K562 (cell line): ENCODE measurements at regions not wholly inside any gene's neighbourhood (a gene's known extent, or its start where the extent isn't known, plus 50 kb on each side); places are given as distances from the start of the nearest gene placed in this dataset.

Experiments used
- ATAC-seq: fragments of 200-7000 bp; cut with Tn5 transposase; 3 replicates; pipeline ENCODE4 v1.9.1; 2020; ENCODE audit warnings: moderate library complexity
- BruUV-seq: library from RNA; stranded (reverse); fragments of 400-500 nt; replicated peaks from 2 replicates; lab custom pipeline; 2021; lab: Mats Ljungman, UMichigan
- CTCF ChIA-PET: fragments of 300-600 bp; formaldehyde crosslinking; extraction: SDS; loops from one replicate; lab custom pipeline; 2021; ENCODE audit warnings: low intra/inter-chr PET ratio; lab: Yijun Ruan, JAX
- POLR2A ChIA-PET: fragments of 300-600, 350-650 bp; sonication (Branson Sonifier 250); formaldehyde crosslinking; extraction: SDS; loops from one replicate; lab custom pipeline; 2021; ENCODE audit warnings: antibody characterized with exemption, inconsistent platforms; lab: Yijun Ruan, JAX
- DNase-seq, 4 experiments: peaks; one replicate each; pipeline versions ENCODE4 v3.0.0 to v3.0.0-alpha.2; 2011 to 2018; ENCODE audit warnings: low spot score in 3 of 4, mixed read lengths in 3 of 4; ENCODE audit errors: extremely low read depth in 1 of 4
- FAIRE-seq: peaks from 2 replicates; lab custom pipeline; 2011; peaks lifted over from hg19 to GRCh38; lab: Jason Lieb, UNC
- H2AFZ ChIP-seq: 2 replicates; pipeline ENCODE4 v1.6.0; 2011; ENCODE audit warnings: low read depth, low read length, control low read depth, inconsistent platforms
- H3K27ac ChIP-seq: fragments of 200-600 bp; 3 replicates; pipeline ENCODE4 v1.8.0; 2011; ENCODE audit warnings: low read depth, mild to moderate bottlenecking, control low read depth, inconsistent platforms, low read length, moderate library complexity, mixed read lengths; ENCODE audit errors: extremely low read depth
- H3K27me3 ChIP-seq, 2 experiments: fragments of 300-600 bp in 1 of 2; 2 replicates in 1 of 2; 3 replicates in 1 of 2; pipeline versions ENCODE4 v1.6.0 to v1.8.0; 2011; ENCODE audit warnings: inconsistent platforms in 2 of 2, low read length in 2 of 2, mild to moderate bottlenecking in 1 of 2, mixed read lengths in 1 of 2, moderate library complexity in 1 of 2; ENCODE audit not compliant: control insufficient read depth in 2 of 2, insufficient read depth in 2 of 2
- H3K36me3 ChIP-seq: fragments of 300-600 bp; 3 replicates; pipeline ENCODE4 v1.8.0; 2011; ENCODE audit warnings: mild to moderate bottlenecking, low read length, inconsistent platforms; ENCODE audit not compliant: control insufficient read depth, insufficient read depth
- H3K4me1 ChIP-seq, 2 experiments: fragments of 200-600 bp in 1 of 2; replicated peaks in 1 of 2; 2 replicates in 1 of 2; 3 replicates in 1 of 2; pipeline versions ENCODE4 v1.5.1 to v1.8.0; 2011; ENCODE audit warnings: inconsistent platforms in 2 of 2, low read length in 2 of 2, mild to moderate bottlenecking in 1 of 2, mixed read lengths in 1 of 2, moderate library complexity in 1 of 2; ENCODE audit not compliant: control insufficient read depth in 2 of 2, insufficient read depth in 2 of 2
- H3K4me2 ChIP-seq: 2 replicates; pipeline ENCODE4 v1.6.1; 2011; ENCODE audit warnings: low read length, control low read depth, inconsistent platforms, mixed read lengths; ENCODE audit not compliant: insufficient read depth
- H3K4me3 ChIP-seq: fragments of 200-600 bp; sonication (generic), shearing (Covaris generic); 2 replicates; pipeline ENCODE4 v1.5.1; 2016; ENCODE audit warnings: control low read depth, inconsistent platforms
- H3K79me2 ChIP-seq: fragments of 200-600 bp; 3 replicates; pipeline ENCODE4 v1.8.0; 2011; ENCODE audit warnings: low read length, inconsistent platforms; ENCODE audit not compliant: control insufficient read depth, insufficient read depth
- H3K9ac ChIP-seq, 2 experiments: 2 replicates each; pipeline versions ENCODE4 v1.6.0 to v1.6.1; 2011; ENCODE audit warnings: low read depth in 2 of 2, low read length in 2 of 2, control low read depth in 1 of 2, inconsistent platforms in 1 of 2, mild to moderate bottlenecking in 1 of 2, mixed read lengths in 1 of 2; ENCODE audit not compliant: insufficient read depth in 1 of 2
- H3K9me1 ChIP-seq: one replicate; pipeline ENCODE4 v1.6.0; 2011; ENCODE audit warnings: inconsistent platforms, mild to moderate bottlenecking, low read length, moderate library complexity; ENCODE audit not compliant: control insufficient read depth, insufficient read depth
- H3K9me3 ChIP-seq: replicated peaks from 2 replicates; pipeline ENCODE4 v1.5.1; 2011; ENCODE audit warnings: low read depth, low read length, inconsistent platforms; ENCODE audit not compliant: control insufficient read depth, insufficient read depth
- H4K20me1 ChIP-seq: replicated peaks from 2 replicates; pipeline ENCODE4 v1.6.1; 2011; ENCODE audit warnings: low read length, inconsistent platforms, mixed read lengths; ENCODE audit not compliant: control insufficient read depth, insufficient read depth
- BRD4 ChIP-seq: fragments of 200-600 bp; sonication (generic); IDR thresholded peaks from 2 replicates; pipeline ENCODE4 v1.6.1; 2017; ENCODE audit warnings: inconsistent platforms
- CBX1 ChIP-seq: sonication (generic); IDR thresholded peaks from 2 replicates; pipeline ENCODE4 v1.6.1; 2016; ENCODE audit warnings: antibody characterized with exemption, low read depth, mild to moderate bottlenecking
- CREB1 ChIP-seq, 2 experiments: sonication (generic) in 1 of 2; formaldehyde crosslinking in 1 of 2; IDR thresholded peaks; 2 replicates each; pipeline versions ENCODE4 v1.6.1 to v1.8.0; 2012 to 2022; ENCODE audit warnings: inconsistent platforms in 1 of 2, mild to moderate bottlenecking in 1 of 2, missing genetic modification reagents in 1 of 2, moderate library complexity in 1 of 2
- HSF4 ChIP-seq: fragments of 250-450 bp; sonication (Bioruptor Pico); IDR thresholded peaks from 2 replicates; pipeline ENCODE4 v2.1.2; 2022; ENCODE audit warnings: mild to moderate bottlenecking, moderate library complexity, borderline replicate concordance
- KAT8 ChIP-seq: fragments of 450-650 bp; IDR thresholded peaks from 2 replicates; pipeline ENCODE4 v1.6.1; 2016; ENCODE audit warnings: low read depth, mild to moderate bottlenecking
- POLR2AphosphoS2 ChIP-seq: IDR thresholded peaks from 2 replicates; pipeline ENCODE4 v1.6.1; 2012; ENCODE audit warnings: low read length, improper control_type of control experiment
- SAP30 ChIP-seq: fragments of 200-600 bp; sonication (generic); IDR thresholded peaks from 2 replicates; pipeline ENCODE4 v1.6.1; 2012; ENCODE audit warnings: borderline replicate concordance, low read depth, mild to moderate bottlenecking, moderate library complexity, low read length, control low read depth, inconsistent platforms; ENCODE audit not compliant: insufficient read depth, poor library complexity, severe bottlenecking
- SREBF2 ChIP-seq: sonication (generic); formaldehyde crosslinking; IDR thresholded peaks from 2 replicates; pipeline ENCODE4 v1.4.0; 2020; ENCODE audit warnings: mild to moderate bottlenecking, missing genetic modification reagents
- ZBTB9 ChIP-seq: fragments of 450-650 bp; formaldehyde crosslinking; IDR thresholded peaks from 2 replicates; pipeline ENCODE4 v1.4.0; 2020; ENCODE audit warnings: mild to moderate bottlenecking, moderate library complexity
- ZNF217 ChIP-seq: sonication (generic); formaldehyde crosslinking; IDR thresholded peaks from 2 replicates; pipeline ENCODE4 v1.8.0; 2022; ENCODE audit warnings: mild to moderate bottlenecking, missing genetic modification reagents
- WGBS: fragments of 100-300 bp; shearing (Covaris generic); methylation state at CpG from one replicate; pipeline ENCODE4 v1.1.6; 2016; ENCODE audit warnings: low coverage, mixed read lengths; ENCODE audit not compliant: insufficient coverage; ENCODE audit errors: missing lambda C conversion rate; 5-methylcytosine and 5-hydroxymethylcytosine counted together
- in situ Hi-C: fragments of 300-500 bp; cut with MboI; formaldehyde crosslinking; loops from 4 replicates; pipeline ENCODE4 v1.15.0; 2018; ENCODE audit warnings: inconsistent platforms, mixed read lengths
- intact Hi-C: fragments of 100-400 bp; cut with micrococcal nuclease; formaldehyde crosslinking; loops from 2 replicates; pipeline ENCODE4 v1.14.2; 2022

DNA sequence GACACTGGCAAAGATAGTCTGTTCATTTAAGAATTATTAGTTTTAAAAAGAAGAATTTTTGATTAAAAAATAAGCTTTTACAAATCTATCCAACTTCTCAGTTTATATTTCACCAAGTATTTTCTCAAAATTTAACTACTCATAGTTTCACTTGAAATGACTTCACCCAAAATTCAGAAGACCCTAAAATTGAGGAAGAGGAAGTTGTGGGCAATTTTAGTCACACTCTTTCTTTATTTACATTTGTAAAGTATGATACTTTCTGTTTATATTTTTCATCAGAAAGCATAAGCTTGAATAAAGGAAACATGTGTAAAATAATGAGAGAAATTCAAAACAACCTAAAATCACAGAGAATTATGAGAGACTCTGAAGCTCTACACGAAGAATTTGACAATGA lies 278.8 kb upstream of the MEIS1 start:
- Histone ChIP-seq H3K79me2 (no peaks in the 10 kb centered on the region), H3K4me1 (no peaks in the 10 kb centered on the region), H3K27me3 (no peaks in the 10 kb centered on the region), H4K20me1 (no peaks in the 10 kb centered on the region), H3K9ac (no peak overlapping the region), H3K27ac (no peak overlapping the region), H3K4me2 (no peak overlapping the region), H3K9me3 (no peaks in the 10 kb centered on the region), H3K9me1 (no peaks in the 10 kb centered on the region), H3K4me3 (no peak overlapping the region), H2AFZ (no peak overlapping the region), H3K36me3 (no peaks in the 10 kb centered on the region)
- ChIA-PET POLR2A (interaction anchor here (0.6 kb wide), 1 partner anchor 118 kb away, joined by 3 read pairs; no protein-coding TSS in a partner anchor), CTCF (no interaction called here)
- intact Hi-C loops (no loop called here), in situ Hi-C loops (no loop called here)
- TF ChIP-seq BRD4 (no peak), SREBF2 (CRISPR knock-in tag) (no peak), KAT8 (no peak), HSF4 (CRISPR knock-in tag) (no peak), POLR2AphosphoS2 (no peak), SAP30 (no peak), CBX1 (no peak), ZNF217 (CRISPR knock-in tag) (no peak), ZBTB9 (CRISPR knock-in tag) (no peak), CREB1 (IDR thresholded peaks at IDR 0.05) (no peak), CREB1 (CRISPR knock-in tag; IDR thresholded peaks at IDR 0.05) (no peak)
- no TSS peak for BruUV-seq
- ATAC-seq: no peak
- no peak for DNase-seq
- FAIRE-seq: no peak
- WGBS: 4% methylated on average over 1 of the region's 1 CpG
